HG02678 (cell line): ENCODE measurements at regions not wholly inside any gene's neighbourhood (a gene's known extent, or its start where the extent isn't known, plus 50 kb on each side); places are given as distances from the start of the nearest gene placed in this dataset.

Source experiments
- ATAC-seq: cut with Tn5 transposase; IDR thresholded peaks from one replicate; pipeline ENCODE4 v1.9.1; 2021; ENCODE audit warnings: mild to moderate bottlenecking, moderate library complexity; ENCODE audit not compliant: unreplicated experiment

- ATAC-seq, result no peak
Observed at GRCh38 chr10:108753326-108753725, 1170.0 kb downstream of the XPNPEP1 start.

- peak; percentile 63 for ATAC-seq
Observed at GRCh38 chr10:108749042-108749441, 1174.3 kb downstream of the XPNPEP1 start.

GRCh38 chr10:108736111-108736510 is 1187.2 kb downstream of the XPNPEP1 start:
- no peak for ATAC-seq

- ATAC-seq, result no peak
Observed at GRCh38 chr10:108735380-108735779, 1187.9 kb downstream of the XPNPEP1 start.

- no peak for ATAC-seq
Observed at GRCh38 chr10:108721874-108722273, 1201.4 kb downstream of the XPNPEP1 start.

- ATAC-seq, result no peak
Observed at GRCh38 chr10:108716352-108716751, 1207.0 kb downstream of the XPNPEP1 start.

- ATAC-seq, result no peak
Observed at GRCh38 chr10:108709927-108710722, 1213.2 kb downstream of the XPNPEP1 start.

GRCh38 chr10:108708363-108708762 is 1214.9 kb downstream of the XPNPEP1 start:
- no peak for ATAC-seq

GRCh38 chr10:108696792-108697477 is 1226.4 kb downstream of the XPNPEP1 start:
- peak; percentile 91 for ATAC-seq

- no peak for ATAC-seq
Observed at GRCh38 chr10:108691126-108691525, 1232.2 kb downstream of the XPNPEP1 start.

- ATAC-seq, result no peak
Observed at GRCh38 chr10:108690530-108690929, 1232.8 kb downstream of the XPNPEP1 start.

- ATAC-seq, result no peak
Observed at GRCh38 chr10:108689891-108690290, 1233.4 kb downstream of the XPNPEP1 start.

- ATAC-seq, result peak; percentile 57
Observed at GRCh38 chr10:108688314-108688713, 1235.0 kb downstream of the XPNPEP1 start.

- no peak for ATAC-seq
Observed at GRCh38 chr10:108685863-108686531, 1237.3 kb downstream of the XPNPEP1 start.

GRCh38 chr10:108684431-108684830 is 1238.9 kb downstream of the XPNPEP1 start:
- no peak for ATAC-seq

GRCh38 chr10:108673741-108674140 is 1249.6 kb downstream of the XPNPEP1 start:
- no peak for ATAC-seq

- ATAC-seq, result no peak
Observed at GRCh38 chr10:108663587-108663986, 1259.7 kb downstream of the XPNPEP1 start.

GRCh38 chr10:108662975-108663374 is 1260.3 kb downstream of the XPNPEP1 start:
- ATAC-seq, result no peak

- ATAC-seq, result no peak
Observed at GRCh38 chr10:108655057-108655456, 1268.3 kb downstream of the XPNPEP1 start.

GRCh38 chr10:108653531-108653930 is 1269.8 kb downstream of the XPNPEP1 start:
- no peak for ATAC-seq

GRCh38 chr10:108639010-108639409 is 1284.3 kb downstream of the XPNPEP1 start:
- no peak for ATAC-seq

GRCh38 chr10:108638225-108638624 is 1285.1 kb downstream of the XPNPEP1 start:
- no peak for ATAC-seq
